BE2C (cell line): ENCODE measurements at regions not wholly inside any gene's neighbourhood (a gene's known extent, or its start where the extent isn't known, plus 50 kb on each side); places are given as distances from the start of the nearest gene placed in this dataset.

ENCODE experiments used
- DNase-seq: peaks from one replicate; pipeline ENCODE4 v3.0.0-alpha.2; 2020
- H3K27me3 ChIP-seq: fragments of 250-450 bp; sonication (Bioruptor Pico); 2 replicates; pipeline ENCODE4 v1.5.1; 2020; ENCODE audit warnings: mild to moderate bottlenecking
- H3K36me3 ChIP-seq: fragments of 250-450 bp; sonication (Bioruptor Pico); 2 replicates; pipeline ENCODE4 v1.5.1; 2020; ENCODE audit warnings: mild to moderate bottlenecking
- H3K4me1 ChIP-seq: fragments of 250-450 bp; sonication (Bioruptor Pico); 2 replicates; pipeline ENCODE4 v1.5.1; 2020
- H3K4me3 ChIP-seq: 2 replicates; pipeline ENCODE4 v1.5.1; 2011; ENCODE audit warnings: low read depth, low read length
- H3K9me3 ChIP-seq: fragments of 250-450 bp; sonication (Bioruptor Pico); 2 replicates; pipeline ENCODE4 v1.5.1; 2020
- TF ChIP-seq, protein P1 (sequence below): IDR thresholded peaks from 2 replicates; pipeline ENCODE4 v1.5.1; 2012; ENCODE audit warnings: mild to moderate bottlenecking, low read depth, low read length

DNA sequence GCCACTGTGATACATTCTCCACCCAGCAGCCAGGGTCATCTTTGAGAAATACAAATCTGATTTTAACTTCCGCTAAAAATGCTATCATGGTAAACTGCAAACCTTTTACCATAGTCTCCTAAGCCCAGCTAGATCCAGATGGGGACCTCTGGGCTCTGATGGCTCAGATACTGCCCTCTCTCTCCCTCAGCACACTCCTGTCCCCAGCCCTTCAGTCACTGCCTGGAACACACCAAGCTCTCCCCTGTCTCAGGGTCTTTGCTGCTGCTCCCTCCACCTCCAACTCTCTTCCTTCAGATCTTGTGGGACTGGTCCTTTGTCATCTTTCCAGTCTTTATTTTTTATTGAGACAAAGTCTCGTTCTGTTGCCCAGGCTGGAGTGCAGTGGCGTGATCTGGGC lies 65.1 kb downstream of the SPRY4 start:
- Histone ChIP-seq H3K4me1 (no peaks in the 10 kb centered on the region), H3K4me3 (no peak overlapping the region), H3K36me3 (no peaks in the 10 kb centered on the region), H3K27me3 (no peaks in the 10 kb centered on the region), H3K9me3 (no peaks in the 10 kb centered on the region)
- TF ChIP-seq, protein P1, sequence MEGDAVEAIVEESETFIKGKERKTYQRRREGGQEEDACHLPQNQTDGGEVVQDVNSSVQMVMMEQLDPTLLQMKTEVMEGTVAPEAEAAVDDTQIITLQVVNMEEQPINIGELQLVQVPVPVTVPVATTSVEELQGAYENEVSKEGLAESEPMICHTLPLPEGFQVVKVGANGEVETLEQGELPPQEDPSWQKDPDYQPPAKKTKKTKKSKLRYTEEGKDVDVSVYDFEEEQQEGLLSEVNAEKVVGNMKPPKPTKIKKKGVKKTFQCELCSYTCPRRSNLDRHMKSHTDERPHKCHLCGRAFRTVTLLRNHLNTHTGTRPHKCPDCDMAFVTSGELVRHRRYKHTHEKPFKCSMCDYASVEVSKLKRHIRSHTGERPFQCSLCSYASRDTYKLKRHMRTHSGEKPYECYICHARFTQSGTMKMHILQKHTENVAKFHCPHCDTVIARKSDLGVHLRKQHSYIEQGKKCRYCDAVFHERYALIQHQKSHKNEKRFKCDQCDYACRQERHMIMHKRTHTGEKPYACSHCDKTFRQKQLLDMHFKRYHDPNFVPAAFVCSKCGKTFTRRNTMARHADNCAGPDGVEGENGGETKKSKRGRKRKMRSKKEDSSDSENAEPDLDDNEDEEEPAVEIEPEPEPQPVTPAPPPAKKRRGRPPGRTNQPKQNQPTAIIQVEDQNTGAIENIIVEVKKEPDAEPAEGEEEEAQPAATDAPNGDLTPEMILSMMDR: no peak
- DNase-seq: no peak

DNA sequence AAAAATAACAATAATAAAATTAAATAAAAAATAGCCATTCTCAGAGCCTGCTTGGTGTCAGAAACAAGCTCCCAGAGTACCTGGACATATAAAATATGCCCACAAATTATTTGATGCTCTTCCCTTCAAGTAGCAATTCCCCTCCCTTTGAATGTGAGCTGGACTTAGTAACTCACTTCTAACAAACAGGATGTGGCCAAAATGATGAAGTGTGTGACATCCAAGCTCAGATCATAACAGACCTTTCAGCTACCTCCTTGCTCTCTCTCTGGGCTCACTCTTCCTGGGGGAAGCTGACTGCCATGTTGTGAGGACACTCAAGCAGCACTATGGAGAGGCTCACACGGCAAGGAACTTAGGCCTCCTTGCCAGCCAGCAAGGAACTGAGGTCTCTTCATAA lies 69.0 kb downstream of the SPRY4 start:
- Histone ChIP-seq H3K36me3 (no peaks in the 10 kb centered on the region), H3K4me3 (no peak overlapping the region), H3K4me1 (no peaks in the 10 kb centered on the region), H3K9me3 (no peaks in the 10 kb centered on the region), H3K27me3 (no peaks in the 10 kb centered on the region)
- no peak for DNase-seq
- TF ChIP-seq, protein P1: no peak

DNA sequence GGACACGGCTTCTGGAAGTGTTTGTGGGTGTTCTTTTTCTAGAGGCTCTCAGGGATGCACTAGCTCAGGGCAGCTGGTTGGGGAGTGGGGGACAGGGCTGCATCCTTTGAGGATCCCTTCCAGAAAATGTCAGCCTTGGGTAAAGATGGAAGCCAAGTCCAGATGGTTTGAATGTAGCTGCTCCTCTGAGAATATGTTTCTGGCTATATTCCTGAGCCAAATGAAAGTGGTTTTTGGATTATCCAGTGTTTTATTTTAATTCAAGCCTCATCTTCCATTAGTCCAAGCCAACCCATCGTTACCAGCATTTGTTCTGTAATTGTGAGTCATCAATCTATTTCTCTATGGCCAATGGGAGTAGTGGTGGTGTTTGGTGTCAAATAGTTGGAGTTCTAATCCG lies 70.4 kb downstream of the SPRY4 start:
- Histone ChIP-seq H3K4me1 (no peaks in the 10 kb centered on the region), H3K4me3 (no peak overlapping the region), H3K9me3 (no peaks in the 10 kb centered on the region), H3K27me3 (no peaks in the 10 kb centered on the region), H3K36me3 (no peaks in the 10 kb centered on the region)
- TF ChIP-seq, protein P1: no peak
- no peak for DNase-seq

DNA sequence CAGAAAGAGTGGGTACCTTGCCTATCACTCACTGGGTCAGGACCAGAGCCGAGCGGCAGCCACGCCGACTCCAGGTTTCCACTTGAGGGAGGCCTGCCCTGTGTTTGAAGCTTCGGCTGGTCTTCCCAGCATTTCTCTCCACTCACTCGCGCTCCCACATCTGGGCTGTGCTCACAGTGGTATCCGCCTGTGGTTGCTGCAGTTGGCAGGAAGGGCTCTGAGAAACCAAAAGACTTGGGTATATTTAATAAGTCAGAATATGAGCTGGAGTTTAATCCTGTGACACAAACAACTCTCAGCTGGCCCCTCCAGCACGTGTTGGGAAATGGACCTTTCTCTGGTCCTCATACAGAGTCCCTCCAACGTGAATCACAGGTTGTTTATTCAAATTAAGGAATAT lies 70.9 kb downstream of the SPRY4 start:
- H3K27me3 ChIP-seq: no peaks in the 10 kb centered on the region
- no peaks in the 10 kb centered on the region for H3K9me3 ChIP-seq
- H3K4me1 ChIP-seq: no peaks in the 10 kb centered on the region
- TF ChIP-seq, protein P1: no peak
- no peak overlapping the region for H3K4me3 ChIP-seq
- DNase-seq: no peak
- H3K36me3 ChIP-seq: no peaks in the 10 kb centered on the region

DNA sequence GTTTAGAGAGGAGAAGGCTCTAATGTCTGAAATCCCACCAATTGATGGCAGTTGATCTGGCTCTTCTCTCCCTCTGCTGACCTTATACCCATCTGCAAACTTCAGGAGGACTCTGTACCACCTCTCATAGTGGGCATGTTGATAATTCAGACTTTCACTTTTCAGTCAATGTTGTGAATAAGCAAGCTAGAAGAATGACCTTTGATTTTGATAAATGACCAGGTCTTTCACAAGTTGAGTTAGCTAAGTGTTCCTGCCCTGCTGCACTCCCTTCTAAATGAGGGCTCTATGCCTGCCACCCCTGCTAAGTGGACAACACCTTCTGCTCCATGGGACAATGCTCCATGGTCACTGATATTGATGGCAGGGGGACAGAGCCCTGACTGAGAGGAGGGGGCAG lies 74.7 kb downstream of the SPRY4 start:
- Histone ChIP-seq H3K4me3 (no peak overlapping the region), H3K36me3 (no peaks in the 10 kb centered on the region), H3K27me3 (no peaks in the 10 kb centered on the region), H3K4me1 (no peaks in the 10 kb centered on the region; the same call in 1 of the 2 replicates), H3K9me3 (no peaks in the 10 kb centered on the region)
- DNase-seq: no peak
- TF ChIP-seq, protein P1: no peak

DNA sequence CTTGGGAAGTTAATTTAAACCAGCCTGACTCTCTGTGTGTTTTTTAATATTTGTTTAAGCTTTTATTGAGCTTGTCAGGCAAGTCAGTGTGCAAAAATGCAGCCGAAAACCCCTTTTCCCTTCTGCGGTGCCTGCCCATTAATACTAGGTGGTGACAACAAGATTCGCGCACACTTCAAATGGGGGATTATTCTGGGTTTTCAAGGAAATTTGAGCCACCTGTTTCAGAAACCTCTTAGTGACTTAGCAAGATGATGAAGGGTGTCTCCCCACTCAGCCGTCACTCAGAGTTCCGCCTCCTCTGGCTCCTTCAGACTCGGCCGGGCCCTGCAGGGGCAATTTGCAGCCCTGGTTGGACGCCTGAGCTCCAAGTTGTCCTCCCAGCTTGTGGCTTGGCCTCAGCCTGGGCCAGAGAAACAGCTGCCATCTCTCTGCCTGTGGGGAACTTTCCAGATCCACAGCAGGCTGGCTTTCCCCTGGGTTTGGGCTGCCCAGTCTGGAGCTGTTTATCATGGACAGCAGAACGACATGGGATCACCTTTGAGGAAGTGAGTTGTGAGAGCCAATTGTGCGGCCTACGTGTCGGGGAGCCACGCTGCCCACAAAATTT lies 75.9 kb downstream of the SPRY4 start:
- no peaks in the 10 kb centered on the region for H3K27me3 ChIP-seq
- TF ChIP-seq, protein P1: no peak
- no peak for DNase-seq
- H3K4me1 ChIP-seq: no peaks in the 10 kb centered on the region; the same call in 1 of the 2 replicates
- H3K9me3 ChIP-seq: no peaks in the 10 kb centered on the region
- H3K4me3 ChIP-seq: no peak overlapping the region
- H3K36me3 ChIP-seq: no peaks in the 10 kb centered on the region
